ENCODE measurements at regions not wholly inside any gene's neighbourhood (a gene's known extent, or its start where the extent isn't known, plus 50 kb on each side); places are given as distances from the start of the nearest gene placed in this dataset.

GRCh38 chr2:134002921-134003320 is 251.0 kb upstream of the MGAT5 start:
- H3K27me3 ChIP-seq (ENCODE audit: insufficient read depth, low read length, poor library complexity, severe bottlenecking), result no peaks in the 10 kb centered on the region
- H3K4me2 ChIP-seq (ENCODE audit: low read depth, low read length, poor library complexity, severe bottlenecking), result no peak overlapping the region
- H4K20me1 ChIP-seq (ENCODE audit: insufficient read depth, low read length, poor library complexity, severe bottlenecking), result no peaks in the 10 kb centered on the region
- no peak overlapping the region for H3K4me3 ChIP-seq (ENCODE audit: low read length, poor library complexity, severe bottlenecking)
- H3F3A ChIP-seq (ENCODE audit: low read depth), result no peaks in the 10 kb centered on the region
- H3K4me1 ChIP-seq (ENCODE audit: insufficient read depth, low read length, poor library complexity, severe bottlenecking), result no peaks in the 10 kb centered on the region
- H3K9me2 ChIP-seq (replicated peaks; ENCODE audit: low read depth, low read length), result no peaks in the 10 kb centered on the region
- no peaks in the 10 kb centered on the region for H3K79me2 ChIP-seq (ENCODE audit: insufficient read depth, low read length)
- H3K9me3 ChIP-seq (ENCODE audit: insufficient read depth, low read depth, low read length), result no peaks in the 10 kb centered on the region
- no peak for TF ChIP-seq EZH2phosphoT487 (IDR thresholded peaks at IDR 0.05; ENCODE audit: borderline replicate concordance)
- TF ChIP-seq CTCF (conservative IDR thresholded peaks at IDR 0.05; ENCODE audit: low read length), result no peak
- H2AFZ ChIP-seq (ENCODE audit: low read length), result no peak overlapping the region
- no peak overlapping the region for H3K9ac ChIP-seq (ENCODE audit: low read depth, low read length, poor library complexity, severe bottlenecking)
- H3K36me3 ChIP-seq (ENCODE audit: insufficient read depth, low read length), result no peaks in the 10 kb centered on the region

- Histone ChIP-seq H3K79me2 (ENCODE audit: insufficient read depth, low read length) (no peaks in the 10 kb centered on the region), H3F3A (ENCODE audit: low read depth) (no peaks in the 10 kb centered on the region), H3K4me3 (ENCODE audit: low read length, poor library complexity, severe bottlenecking) (no peak overlapping the region), H3K4me2 (ENCODE audit: low read depth, low read length, poor library complexity, severe bottlenecking) (no peak overlapping the region), H3K4me1 (ENCODE audit: insufficient read depth, low read length, poor library complexity, severe bottlenecking) (no peaks in the 10 kb centered on the region), H2AFZ (ENCODE audit: low read length) (no peak overlapping the region), H4K20me1 (ENCODE audit: insufficient read depth, low read length, poor library complexity, severe bottlenecking) (no peaks in the 10 kb centered on the region), H3K9me2 (replicated peaks; ENCODE audit: low read depth, low read length) (no peaks in the 10 kb centered on the region), H3K27me3 (ENCODE audit: insufficient read depth, low read length, poor library complexity, severe bottlenecking) (no peaks in the 10 kb centered on the region), H3K9ac (ENCODE audit: low read depth, low read length, poor library complexity, severe bottlenecking) (no peak overlapping the region), H3K9me3 (ENCODE audit: insufficient read depth, low read depth, low read length) (no peaks in the 10 kb centered on the region), H3K36me3 (ENCODE audit: insufficient read depth, low read length) (no peaks in the 10 kb centered on the region)
- no peak for TF ChIP-seq CTCF (conservative IDR thresholded peaks at IDR 0.05; ENCODE audit: low read length)
- no peak for TF ChIP-seq EZH2phosphoT487 (IDR thresholded peaks at IDR 0.05; ENCODE audit: borderline replicate concordance)
These were observed 249.4 kb upstream of the MGAT5 start for GRCh38 chr2:134004467-134004866.

- H3F3A ChIP-seq (ENCODE audit: low read depth), result no peaks in the 10 kb centered on the region
- no peak overlapping the region for H3K4me2 ChIP-seq (ENCODE audit: low read depth, low read length, poor library complexity, severe bottlenecking)
- no peaks in the 10 kb centered on the region for H3K9me2 ChIP-seq (replicated peaks; ENCODE audit: low read depth, low read length)
- no peaks in the 10 kb centered on the region for H4K20me1 ChIP-seq (ENCODE audit: insufficient read depth, low read length, poor library complexity, severe bottlenecking)
- TF ChIP-seq EZH2phosphoT487 (IDR thresholded peaks at IDR 0.05; ENCODE audit: borderline replicate concordance) (no peak), CTCF (conservative IDR thresholded peaks at IDR 0.05; ENCODE audit: low read length) (no peak)
- no peaks in the 10 kb centered on the region for H3K9me3 ChIP-seq (ENCODE audit: insufficient read depth, low read depth, low read length)
- no peaks in the 10 kb centered on the region for H3K4me1 ChIP-seq (ENCODE audit: insufficient read depth, low read length, poor library complexity, severe bottlenecking)
- H2AFZ ChIP-seq (ENCODE audit: low read length), result no peak overlapping the region
- no peak overlapping the region for H3K4me3 ChIP-seq (ENCODE audit: low read length, poor library complexity, severe bottlenecking)
- no peak overlapping the region for H3K9ac ChIP-seq (ENCODE audit: low read depth, low read length, poor library complexity, severe bottlenecking)
- H3K79me2 ChIP-seq (ENCODE audit: insufficient read depth, low read length), result no peaks in the 10 kb centered on the region
- no peaks in the 10 kb centered on the region for H3K36me3 ChIP-seq (ENCODE audit: insufficient read depth, low read length)
- H3K27me3 ChIP-seq (ENCODE audit: insufficient read depth, low read length, poor library complexity, severe bottlenecking), result no peaks in the 10 kb centered on the region
These were observed 245.0 kb upstream of the MGAT5 start for GRCh38 chr2:134008837-134009236.

All from Loucy (cell line).